ENCODE measurements at regions not wholly inside any gene's neighbourhood (a gene's known extent, or its start where the extent isn't known, plus 50 kb on each side); places are given as distances from the start of the nearest gene placed in this dataset.

DNA sequence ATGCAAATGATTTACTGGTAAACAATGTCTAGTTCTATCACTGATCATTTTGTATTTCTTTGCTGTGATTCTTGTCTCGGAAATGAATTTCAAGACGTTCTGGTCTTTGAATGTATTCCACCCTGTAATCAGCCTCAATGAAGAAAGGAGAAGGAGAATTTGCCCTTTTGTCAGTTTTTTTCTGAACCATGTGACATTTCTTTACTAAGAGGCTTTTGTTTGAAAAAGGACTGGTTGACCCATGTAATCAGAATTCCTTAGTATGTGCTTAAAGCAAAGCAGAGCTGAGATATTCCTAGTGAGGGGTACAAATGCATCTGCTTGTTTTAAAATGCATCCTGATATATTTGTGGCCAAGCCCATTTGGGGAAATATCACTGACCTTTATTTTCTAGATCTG lies 581.6 kb downstream of the ETV1 start:
- TF ChIP-seq, protein P1, sequence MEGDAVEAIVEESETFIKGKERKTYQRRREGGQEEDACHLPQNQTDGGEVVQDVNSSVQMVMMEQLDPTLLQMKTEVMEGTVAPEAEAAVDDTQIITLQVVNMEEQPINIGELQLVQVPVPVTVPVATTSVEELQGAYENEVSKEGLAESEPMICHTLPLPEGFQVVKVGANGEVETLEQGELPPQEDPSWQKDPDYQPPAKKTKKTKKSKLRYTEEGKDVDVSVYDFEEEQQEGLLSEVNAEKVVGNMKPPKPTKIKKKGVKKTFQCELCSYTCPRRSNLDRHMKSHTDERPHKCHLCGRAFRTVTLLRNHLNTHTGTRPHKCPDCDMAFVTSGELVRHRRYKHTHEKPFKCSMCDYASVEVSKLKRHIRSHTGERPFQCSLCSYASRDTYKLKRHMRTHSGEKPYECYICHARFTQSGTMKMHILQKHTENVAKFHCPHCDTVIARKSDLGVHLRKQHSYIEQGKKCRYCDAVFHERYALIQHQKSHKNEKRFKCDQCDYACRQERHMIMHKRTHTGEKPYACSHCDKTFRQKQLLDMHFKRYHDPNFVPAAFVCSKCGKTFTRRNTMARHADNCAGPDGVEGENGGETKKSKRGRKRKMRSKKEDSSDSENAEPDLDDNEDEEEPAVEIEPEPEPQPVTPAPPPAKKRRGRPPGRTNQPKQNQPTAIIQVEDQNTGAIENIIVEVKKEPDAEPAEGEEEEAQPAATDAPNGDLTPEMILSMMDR (IDR thresholded peaks at IDR 0.05): no peak
- TF ChIP-seq POLR2AphosphoS5 (IDR thresholded peaks at IDR 0.05) (no peak), EP300 (IDR thresholded peaks at IDR 0.05) (no peak), POLR2A (IDR thresholded peaks at IDR 0.05) (no peak)

Measured in suprapubic skin (tissue), 4 donors.